GM19452 (cell line): ENCODE measurements at regions not wholly inside any gene's neighbourhood (a gene's known extent, or its start where the extent isn't known, plus 50 kb on each side); places are given as distances from the start of the nearest gene placed in this dataset.
"Not testable (repeated sequence)": the region's sequence is repeated elsewhere in the genome, so short reads cannot be mapped to it uniquely, and the experiment has no call there.

Experiments
- ATAC-seq: cut with Tn5 transposase; IDR thresholded peaks from one replicate; pipeline ENCODE4 v1.9.1; 2021; ENCODE audit not compliant: unreplicated experiment

GRCh38 chr12:31215518-31216232 lies 110.3 kb downstream of the SINHCAF start:
- no peak for ATAC-seq

GRCh38 chr12:31216479-31216878 lies 109.5 kb downstream of the SINHCAF start:
- no peak for ATAC-seq

GRCh38 chr12:31217356-31218130 lies 108.4 kb downstream of the SINHCAF start:
- no peak for ATAC-seq

GRCh38 chr12:31218203-31219025 lies 107.5 kb downstream of the SINHCAF start:
- ATAC-seq = no peak

GRCh38 chr12:31219521-31219920 lies 106.4 kb downstream of the SINHCAF start:
- no peak for ATAC-seq

GRCh38 chr12:31220061-31220460 lies 105.9 kb downstream of the SINHCAF start:
- no peak for ATAC-seq

GRCh38 chr12:31220633-31221550 lies 105.1 kb downstream of the SINHCAF start:
- ATAC-seq = no peak

GRCh38 chr12:31221551-31221945 lies 104.4 kb downstream of the SINHCAF start:
- no peak for ATAC-seq

- no peak for ATAC-seq
These were observed 103.2 kb downstream of the SINHCAF start for GRCh38 chr12:31222620-31223222.

- not testable (repeated sequence) for ATAC-seq
These were observed 102.3 kb downstream of the SINHCAF start for GRCh38 chr12:31223640-31224039.

GRCh38 chr12:31224768-31225448 lies 101.0 kb downstream of the SINHCAF start:
- ATAC-seq = no peak

GRCh38 chr12:31225656-31226535 lies 100.1 kb downstream of the SINHCAF start:
- ATAC-seq = no peak

GRCh38 chr12:31226639-31227038 lies 99.3 kb downstream of the SINHCAF start:
- ATAC-seq = no peak

GRCh38 chr12:31227401-31227981 lies 98.5 kb downstream of the SINHCAF start:
- ATAC-seq = no peak

- ATAC-seq = no peak
These were observed 96.8 kb downstream of the SINHCAF start for GRCh38 chr12:31228811-31229792.

- ATAC-seq = no peak
These were observed 95.9 kb downstream of the SINHCAF start for GRCh38 chr12:31230004-31230403.
